Hematopoietic multipotent progenitor cell treated with erythropoietin and hydrocortisone succinate and interleukin-3 and kit ligand, for 17 days (in vitro differentiated cells): ENCODE measurements at regions not wholly inside any gene's neighbourhood (a gene's known extent, or its start where the extent isn't known, plus 50 kb on each side); places are given as distances from the start of the nearest gene placed in this dataset.

Experiments used
- DNase-seq: peaks from one replicate; pipeline ENCODE4 v3.0.0-alpha.2; 2015; ENCODE audit warnings: low spot score

DNA sequence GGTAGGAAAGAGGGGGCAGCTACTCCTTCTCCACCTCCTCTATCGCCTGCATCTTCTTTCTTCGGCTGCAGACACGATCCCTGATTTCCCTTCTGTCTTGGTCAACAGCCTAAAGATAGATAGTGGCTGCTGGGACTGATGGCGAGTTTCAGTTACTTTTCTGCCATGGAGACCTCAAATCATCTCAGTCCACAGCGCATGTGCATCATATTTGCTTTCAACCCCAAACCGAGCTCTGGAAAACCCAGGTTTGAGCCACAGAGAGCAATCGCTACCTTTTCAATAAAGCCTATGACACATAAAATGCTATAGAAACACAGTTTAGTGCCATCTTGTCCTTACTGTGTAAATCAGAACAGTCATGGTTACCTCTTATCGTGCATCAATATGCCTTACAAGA, 142.9 kb upstream of the IRF2BP2 start:
- DNase-seq, result no peak

DNA sequence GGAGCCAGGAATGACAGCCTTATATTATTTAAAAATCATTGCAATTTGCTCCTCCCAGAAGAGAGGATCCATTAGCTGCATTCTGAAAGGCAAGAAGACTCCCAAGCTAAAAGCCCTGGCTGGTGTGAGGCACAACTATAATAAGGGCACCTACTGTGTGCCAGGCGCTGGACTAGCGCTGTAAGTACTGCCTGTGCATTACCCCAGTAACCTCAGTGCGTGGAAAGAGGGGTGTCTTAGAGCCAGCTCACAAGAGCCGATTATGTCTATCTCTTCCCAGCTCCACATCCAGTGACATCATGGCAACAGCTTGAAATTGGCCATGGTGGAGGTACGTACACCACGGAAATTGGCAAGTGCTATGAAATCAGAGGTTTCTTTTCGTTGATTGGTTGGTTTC, 141.7 kb upstream of the IRF2BP2 start:
- no peak for DNase-seq

DNA sequence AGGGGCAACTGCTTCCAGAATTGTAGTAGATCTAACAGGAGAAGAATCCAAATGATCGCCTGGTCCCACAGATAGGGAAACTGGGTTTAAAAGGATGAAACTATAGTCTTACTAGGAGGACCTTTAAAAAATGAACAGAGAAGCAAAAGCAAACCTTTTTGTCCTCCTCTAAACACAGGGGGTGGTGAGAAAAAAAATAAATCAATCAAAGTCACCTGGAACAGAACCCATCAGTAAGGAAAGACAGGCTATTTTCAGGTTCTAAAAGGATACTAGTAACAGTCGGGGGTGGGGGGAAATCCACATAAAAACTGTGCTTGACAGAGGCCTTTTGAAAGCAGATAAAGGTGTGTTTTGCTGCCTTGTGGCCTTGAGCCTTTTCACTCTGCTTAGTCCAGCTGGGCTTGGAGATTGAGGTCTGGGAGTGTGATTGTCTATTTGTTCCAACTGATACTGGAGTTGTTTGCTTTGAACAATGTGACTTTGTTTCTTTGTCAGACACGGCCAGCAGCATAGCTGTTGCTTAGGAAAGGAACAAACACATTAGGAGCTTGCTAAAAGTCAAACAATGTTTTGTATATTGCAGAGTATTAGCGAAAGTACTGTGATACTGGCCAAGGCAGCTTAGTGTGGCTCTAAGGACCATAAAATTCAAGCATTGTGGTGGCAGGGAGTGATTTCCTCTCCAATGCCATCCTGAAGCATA, 141.1 kb upstream of the IRF2BP2 start:
- no peak for DNase-seq

DNA sequence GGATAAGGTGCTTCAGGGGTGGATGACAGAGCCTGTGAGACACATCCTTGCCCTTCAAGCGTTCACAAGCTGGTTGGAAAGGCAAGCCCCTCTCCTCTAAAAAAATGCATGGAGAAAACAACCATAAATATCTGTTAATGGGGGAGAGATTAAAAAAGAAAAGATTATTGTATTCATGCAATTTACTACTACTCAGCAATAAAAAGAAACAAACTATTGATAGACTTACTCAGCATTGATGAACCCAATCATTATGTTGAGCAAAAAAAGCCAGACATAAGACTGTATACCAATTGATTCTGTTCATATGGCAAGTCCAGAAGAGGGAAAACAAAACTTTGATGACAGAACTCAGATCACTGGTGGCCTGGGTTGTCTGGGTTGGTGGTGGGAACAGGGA, 138.7 kb upstream of the IRF2BP2 start:
- no peak for DNase-seq

DNA sequence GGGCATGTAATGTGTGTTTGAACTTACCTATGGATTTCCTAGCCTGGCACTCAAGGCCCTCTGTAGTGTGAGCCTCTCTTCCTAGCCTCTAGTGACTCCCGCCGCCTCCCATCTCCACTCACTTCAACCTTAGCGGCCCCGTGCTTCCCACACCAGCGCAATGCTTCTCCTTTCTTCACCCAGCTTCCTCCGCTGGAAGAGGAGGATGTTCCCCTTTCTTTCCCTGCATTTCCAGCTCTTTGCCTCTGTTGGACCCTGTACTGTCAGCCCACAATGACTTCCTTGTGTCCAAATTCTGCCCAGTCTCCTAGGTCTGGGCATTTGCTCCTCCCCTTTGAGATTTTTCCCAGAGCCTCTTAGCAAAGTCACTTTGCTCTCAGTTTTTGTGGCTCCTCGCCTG, 138.1 kb upstream of the IRF2BP2 start:
- DNase-seq, result no peak

DNA sequence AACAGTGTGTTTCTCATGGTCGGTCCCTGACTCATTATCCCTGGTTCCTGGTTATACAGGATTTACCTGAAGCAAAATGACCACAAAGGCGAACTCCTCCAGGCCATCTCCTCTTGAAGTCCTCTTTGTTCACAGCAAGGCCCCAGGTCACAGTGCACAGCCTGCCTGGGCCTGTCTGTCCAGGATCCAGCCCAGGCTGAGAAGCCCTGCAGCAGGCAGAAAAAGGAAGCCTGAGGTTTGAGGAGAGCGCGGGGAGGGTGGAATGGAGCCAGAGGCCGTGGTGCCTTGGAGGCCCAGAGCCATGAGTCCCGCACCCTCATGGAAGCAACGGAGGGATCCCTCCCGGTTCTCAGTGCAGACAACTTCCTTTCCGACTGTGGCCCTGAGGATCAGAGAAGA, 136.8 kb upstream of the IRF2BP2 start:
- no peak for DNase-seq

DNA sequence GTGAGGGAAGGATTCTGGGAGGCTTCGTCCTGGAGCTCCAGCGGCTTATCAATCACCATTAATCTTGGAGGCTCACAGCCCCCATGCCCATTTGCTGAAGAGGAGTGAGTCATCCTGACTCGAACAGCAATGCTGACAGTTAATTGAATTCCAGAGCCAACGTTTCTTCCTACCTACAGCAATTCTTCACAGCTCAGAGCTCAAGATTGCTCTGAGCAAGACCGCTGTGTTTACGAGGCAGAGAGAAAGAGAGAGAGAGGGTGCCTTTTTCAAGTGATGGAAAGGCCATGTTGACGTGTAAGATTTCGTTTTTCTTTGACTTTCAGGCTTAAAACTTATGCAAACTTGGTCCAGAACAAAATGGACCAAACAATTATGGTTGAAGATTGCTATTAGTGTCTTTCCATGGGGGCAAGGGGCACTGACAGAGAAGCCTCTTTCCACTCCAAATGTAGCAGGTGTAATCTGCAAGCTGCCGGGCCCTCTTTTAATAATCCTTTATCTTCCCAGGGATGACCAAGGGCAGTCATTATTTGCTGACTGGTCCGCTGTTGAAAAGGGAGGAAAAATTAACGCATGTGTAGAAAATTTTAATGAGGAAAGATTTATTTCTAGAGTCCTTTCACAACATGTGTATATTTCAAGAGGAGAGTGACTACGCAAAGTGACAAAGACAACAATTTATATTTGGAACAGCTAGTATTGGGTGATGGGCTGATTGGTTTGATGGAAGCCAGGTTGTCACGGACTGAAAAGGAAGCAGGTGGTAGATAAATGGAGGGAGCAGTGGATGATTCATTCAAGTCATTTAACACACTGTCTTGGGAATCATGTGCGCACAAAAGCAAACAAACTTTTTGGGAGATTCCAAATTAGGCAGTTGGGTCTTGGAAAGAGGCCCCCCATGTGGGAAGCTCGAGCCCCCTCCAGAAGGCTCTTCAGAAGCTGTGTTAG, 136.1 kb upstream of the IRF2BP2 start:
- no peak for DNase-seq

DNA sequence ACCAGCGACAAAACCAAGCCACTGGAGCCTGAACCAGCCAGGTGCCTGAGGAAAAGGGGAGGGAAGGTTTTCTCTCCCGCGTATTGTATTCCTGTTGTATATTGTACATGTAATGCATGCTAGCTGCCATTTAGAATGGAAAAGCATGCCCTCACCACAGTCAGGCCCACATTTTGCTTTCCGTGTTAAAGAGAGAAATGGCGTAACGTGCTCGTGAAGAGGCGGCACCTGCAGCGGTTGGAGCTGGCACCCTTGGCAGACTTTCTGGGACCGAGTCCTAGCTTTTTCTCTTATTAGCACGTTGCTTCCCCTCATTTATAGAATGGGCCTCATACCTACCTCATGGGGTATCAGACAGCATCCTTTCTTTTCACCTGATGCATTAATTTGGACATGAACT, 135.3 kb upstream of the IRF2BP2 start:
- no peak for DNase-seq

DNA sequence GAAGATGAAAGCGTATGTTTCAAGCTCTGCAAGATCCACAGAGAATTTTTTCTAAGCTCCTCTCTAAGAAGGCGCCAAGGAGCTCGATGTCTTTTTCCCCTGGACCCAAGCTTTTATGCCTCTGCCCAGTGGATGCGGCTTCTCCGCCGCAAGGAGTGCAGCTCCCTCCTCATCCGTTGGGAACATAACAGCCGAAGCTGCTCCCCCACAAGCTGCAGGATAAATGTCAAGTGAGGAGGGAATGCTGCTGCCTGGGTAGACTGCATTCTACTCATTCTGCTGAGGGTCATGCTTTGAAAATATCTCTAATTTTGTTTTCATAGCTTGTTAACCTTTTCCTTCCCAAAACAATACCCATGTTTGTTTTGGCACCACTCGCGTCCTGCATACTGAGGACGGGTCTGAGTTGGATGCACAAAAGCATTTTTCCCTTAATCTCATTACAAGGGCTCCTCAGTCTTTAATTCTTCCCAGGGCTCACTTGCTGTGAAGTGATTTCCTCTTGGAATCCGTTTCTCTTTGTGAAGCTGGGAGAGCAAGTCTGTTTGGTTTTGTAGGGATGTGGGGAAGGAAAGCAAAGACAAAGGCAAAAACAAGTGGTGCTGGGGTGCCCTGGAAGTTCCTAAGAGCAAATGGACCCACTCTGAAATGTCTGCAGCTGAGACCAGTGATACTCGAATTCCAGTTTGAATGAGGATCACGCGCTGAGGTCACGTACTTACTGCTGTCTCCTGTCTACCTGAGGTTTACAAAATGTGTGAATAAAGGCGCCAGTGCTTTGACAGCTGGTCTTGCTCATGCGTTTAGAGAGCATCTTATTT, 134.0 kb upstream of the IRF2BP2 start:
- no peak for DNase-seq

DNA sequence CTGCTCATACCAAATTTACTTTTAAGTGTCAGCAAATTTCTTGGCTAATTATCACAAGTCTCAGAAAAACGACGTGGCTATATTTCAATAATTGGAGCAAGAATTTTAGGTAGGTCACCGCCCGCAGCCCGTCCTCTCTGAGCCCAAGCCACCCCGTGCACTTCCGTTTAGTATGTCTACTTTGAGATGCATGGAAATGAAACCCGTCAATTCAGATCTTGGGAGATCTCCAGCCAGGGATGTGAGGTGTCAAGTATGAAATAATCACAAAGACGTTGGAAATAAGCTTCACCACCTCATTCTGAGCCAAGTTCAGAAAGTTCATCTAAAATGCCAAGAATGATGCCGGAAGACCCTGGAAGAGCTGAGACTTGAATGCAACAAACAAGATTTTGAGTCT, 132.6 kb upstream of the IRF2BP2 start:
- DNase-seq, result no peak

DNA sequence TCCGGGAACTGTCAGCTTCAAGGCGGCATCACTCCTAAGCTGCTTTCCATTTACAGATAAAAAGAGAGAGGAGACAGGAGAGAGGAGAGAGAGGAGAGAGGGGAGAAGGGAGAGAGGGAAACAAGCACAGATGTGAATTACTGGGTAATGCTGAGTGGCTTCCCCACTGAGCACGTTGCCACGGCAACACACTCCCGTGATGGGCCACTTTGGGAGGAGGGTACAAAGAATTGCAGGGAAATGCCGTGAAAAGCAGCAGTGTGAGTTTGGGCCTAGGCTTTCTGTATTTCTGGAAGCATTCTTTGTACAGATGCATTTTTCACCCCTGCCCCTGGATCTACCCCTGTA, 128.0 kb upstream of the IRF2BP2 start:
- DNase-seq, result no peak

DNA sequence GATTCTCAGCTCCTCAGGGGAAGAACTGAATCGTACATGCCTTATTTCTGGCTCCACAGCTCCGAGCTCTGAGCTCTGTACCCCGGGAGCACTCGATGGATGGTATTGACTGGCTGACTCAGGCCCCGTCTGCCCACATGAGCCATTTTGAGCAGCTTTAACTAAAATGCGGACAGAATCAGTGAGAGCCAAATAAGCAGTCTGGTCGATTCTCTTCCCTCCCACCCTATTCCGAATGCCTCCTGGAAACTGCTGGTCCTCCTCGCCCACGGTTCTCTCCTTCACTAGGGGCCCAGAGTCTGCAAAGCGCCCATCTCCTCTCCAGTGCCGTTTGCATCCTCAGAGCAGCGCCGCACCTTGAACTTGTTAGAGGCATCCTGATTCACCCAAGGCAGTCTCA, 125.9 kb upstream of the IRF2BP2 start:
- DNase-seq, result no peak

DNA sequence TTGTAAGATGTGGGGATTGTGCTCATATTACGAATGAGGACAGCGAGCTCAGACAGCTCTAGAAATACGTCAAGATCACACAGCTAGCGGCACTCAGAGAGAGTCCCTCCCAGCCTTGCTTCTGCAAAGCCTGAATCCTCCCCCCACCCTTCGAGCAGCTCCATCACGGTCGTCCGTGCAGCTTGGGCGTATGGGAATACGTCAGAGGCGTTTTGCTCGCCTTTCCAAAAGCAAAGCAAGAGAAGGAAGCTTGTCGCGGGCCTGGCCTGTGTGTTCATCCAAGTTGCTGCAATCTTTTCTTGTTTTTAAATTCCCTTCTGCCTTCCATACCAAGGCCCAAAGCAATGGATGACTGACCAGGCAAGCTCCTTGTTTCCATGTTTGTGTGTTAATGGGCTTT, 125.5 kb upstream of the IRF2BP2 start:
- no peak for DNase-seq

DNA sequence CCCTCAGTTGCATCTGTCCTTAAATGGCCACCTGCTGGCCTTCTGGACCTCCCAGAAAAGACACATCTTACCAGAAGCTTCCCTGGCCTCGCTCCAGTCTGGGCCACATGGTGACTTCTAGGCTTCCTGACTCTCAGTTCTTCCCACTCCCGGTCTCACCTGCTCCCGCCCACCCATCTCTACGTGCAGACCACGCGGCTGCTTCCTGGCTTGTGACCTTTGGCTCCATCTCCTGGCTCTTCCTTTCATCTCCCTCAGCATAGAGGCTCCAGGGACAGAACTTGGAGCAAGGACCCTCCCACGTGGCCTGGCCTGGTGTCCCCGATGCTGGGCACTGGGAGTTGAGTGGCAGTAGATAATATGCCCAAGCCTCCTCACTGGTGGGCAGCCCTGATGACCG, 124.9 kb upstream of the IRF2BP2 start:
- DNase-seq, result peak; percentile 36

DNA sequence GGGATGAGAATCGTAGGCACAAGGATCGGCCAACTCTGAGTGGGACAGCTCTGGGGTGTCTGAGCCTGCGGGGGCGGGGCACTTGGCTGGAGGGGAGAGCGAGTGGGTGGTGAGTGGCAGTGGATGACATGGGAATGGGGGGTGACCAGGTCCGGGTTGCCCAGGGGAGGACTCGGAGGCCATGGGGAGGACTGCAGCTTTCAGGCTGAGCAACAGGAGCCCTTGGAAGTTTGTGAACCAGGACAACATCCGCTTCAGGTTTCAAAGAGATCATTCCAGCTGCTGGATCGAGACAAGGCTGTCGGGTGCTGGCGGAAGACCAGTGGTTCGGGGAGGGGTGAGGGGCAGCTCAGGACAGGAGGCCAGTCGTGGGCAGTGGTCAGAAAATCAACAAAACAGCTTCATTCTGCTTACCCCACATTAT, 124.4 kb upstream of the IRF2BP2 start:
- DNase-seq, result no peak

DNA sequence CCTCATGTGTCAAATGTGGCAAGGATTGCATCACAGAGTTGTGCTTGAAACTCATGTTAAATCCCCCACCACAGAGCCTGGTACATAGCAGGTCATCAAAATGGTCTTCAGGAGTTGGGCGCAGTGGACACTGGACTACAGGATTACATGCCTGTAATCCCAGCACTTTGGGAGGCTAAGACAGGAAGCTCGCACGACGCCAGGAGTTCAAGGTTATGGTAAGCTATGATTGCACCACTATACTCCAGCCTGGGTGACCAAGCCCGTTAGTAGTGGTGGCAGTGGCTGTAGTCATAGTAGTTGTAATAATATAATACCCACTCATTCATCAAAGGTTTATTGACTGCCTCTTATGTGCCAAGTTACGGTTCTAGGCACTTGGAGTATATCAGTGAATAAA, 123.4 kb upstream of the IRF2BP2 start:
- DNase-seq, result no peak

DNA sequence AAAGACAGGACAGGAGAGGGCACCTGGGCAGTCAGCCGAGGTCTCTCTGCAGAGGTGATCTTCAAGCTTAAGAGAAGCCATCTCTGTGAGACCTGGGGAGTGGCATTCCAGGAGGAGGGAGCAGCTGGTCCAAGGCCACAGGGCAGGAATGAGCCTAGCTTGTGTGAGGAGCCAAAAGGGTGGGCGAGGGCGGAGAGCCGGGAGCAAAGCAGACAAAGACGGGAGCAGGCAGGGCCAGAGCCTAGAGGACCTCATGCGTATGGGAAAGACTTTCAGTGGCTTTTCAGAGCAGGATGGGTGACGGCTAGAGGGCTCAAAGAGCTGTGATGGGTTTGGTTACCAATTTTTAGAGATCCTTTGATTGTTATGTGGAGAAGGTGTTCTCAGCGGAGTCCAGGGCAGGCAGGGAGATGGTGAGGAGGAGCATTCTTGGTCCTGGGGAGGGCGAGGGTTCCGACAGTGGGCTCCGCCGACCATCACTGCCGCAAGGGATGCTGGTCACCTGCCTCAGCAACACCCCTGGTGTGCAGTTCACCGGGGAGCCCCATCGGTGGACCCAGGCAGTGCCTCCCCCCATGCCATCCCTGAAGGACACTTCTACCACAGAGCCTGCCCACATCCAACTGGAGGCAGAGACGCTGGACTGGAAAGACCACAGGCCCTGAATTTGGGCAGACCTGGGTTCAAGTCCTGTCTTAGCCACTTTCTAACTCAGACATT, 122.9 kb upstream of the IRF2BP2 start:
- DNase-seq, result no peak

DNA sequence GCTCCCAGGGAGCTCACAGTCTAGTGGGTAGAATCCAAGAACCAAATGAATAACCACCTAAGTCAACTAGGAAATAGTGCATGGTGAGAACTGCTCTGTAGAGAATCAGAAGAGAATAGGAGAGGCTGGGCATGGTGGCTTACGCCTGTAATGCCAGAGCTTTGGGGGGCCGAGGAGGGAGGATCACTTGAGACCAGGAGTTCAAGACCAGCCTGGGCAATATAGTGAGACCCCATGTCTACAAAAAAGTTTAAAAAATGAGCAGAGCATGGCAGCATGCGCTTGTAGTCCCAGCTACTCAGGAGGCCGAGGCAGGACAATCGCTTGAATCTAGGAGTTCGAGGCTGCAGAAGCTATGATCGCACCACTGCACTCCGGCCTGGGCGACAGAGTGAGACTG, 122.3 kb upstream of the IRF2BP2 start:
- DNase-seq, result no peak

DNA sequence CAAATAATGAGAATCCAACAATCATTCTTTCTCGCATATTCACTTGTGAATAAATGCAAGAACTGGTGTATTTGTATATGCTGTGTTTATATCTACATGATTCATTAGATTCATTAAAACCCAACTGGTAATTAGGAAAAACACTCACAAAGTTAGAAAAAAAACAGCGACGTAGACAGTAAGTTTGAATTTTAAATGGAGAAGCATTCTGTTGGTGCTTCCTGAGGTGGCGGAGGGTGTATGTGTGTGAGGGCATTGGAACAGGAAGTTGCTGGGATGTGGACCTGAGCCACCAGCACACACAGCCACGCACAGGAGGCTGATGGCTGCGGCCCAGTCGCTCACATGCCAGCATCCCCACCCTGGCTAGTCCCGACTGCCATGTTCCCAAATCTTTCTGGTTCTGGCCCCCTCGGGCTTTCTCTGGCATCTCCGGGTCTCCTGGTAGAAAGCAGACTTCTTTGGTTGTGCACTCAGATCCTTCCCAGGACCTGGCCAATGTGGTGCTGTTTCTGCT, 121.6 kb upstream of the IRF2BP2 start:
- DNase-seq, result no peak

DNA sequence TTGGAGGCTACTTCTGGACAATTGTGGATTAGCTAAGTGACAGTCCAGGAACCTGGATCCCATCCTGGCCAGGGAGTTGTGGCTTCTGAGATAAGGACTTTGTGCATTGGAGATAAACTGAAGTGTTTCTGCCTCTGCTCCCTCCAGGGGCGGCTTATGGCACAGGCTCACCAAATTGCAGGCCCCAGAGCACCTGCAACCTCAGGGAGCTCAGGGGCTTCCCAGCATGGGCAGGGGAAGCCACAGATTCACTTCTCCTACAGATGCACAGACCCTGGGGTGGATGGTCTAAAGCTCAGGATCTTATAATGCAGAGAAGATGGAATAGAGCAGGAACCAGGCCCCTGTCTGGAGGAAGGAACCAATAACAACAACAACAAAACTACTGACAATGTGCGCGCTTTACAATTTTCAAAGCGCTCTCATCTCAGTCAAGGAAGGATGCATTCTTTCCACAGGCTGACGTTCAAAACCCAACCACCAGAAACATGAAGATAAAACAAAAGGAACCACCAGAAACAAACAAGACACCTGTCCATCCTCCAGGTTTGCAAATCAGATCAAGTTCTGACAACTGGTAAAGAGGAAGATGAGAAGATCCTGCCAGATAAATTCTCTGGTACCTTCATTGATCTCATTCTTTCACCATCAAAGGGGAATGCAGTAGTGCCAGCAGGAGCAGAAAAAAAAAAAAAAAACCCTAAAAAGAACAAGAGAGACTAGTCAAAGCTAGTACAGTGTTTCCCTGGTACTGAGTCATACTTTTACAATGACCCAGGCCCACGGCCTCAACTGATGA, 121.0 kb upstream of the IRF2BP2 start:
- peak; percentile 84 for DNase-seq

DNA sequence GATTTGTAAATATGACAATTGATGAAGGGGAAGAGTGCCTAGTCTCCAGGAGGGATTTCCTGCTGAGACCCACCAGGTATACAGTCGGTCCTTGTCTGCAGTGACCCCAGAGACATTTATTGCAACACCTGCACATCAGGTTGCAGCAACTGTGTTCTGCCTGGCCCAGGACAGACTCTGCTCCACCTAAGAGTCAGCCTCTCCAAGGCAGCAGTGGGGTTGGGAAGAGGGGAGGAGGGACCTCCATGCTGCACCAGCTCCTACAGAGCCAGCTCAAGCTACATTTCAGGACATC, 120.4 kb upstream of the IRF2BP2 start:
- no peak for DNase-seq
